GM23248 (cell line): ENCODE measurements at regions not wholly inside any gene's neighbourhood (a gene's known extent, or its start where the extent isn't known, plus 50 kb on each side); places are given as distances from the start of the nearest gene placed in this dataset.
A peak's percentile ranks its signal among the peaks of the same experiment; 100 is the strongest.

Experiments
- DNase-seq: peaks from one replicate; pipeline ENCODE4 v3.0.0-alpha.2; 2015
- H2AFZ ChIP-seq: fragments of 200-600 bp; sonication (generic); 2 replicates; pipeline ENCODE4 v1.6.1; 2016; ENCODE audit warnings: antibody characterized with exemption
- H3F3A ChIP-seq: fragments of 200-600 bp; sonication (generic); 2 replicates; pipeline ENCODE4 v1.6.1; 2016; ENCODE audit warnings: mild to moderate bottlenecking, antibody characterized with exemption, mixed run types; ENCODE audit not compliant: insufficient read depth
- H3K27ac ChIP-seq: fragments of 200-600 bp; sonication (generic); 2 replicates; pipeline ENCODE4 v1.5.1; 2016; ENCODE audit warnings: mild to moderate bottlenecking
- H3K27me3 ChIP-seq: fragments of 200-600 bp; sonication (generic); replicated peaks from 2 replicates; pipeline ENCODE4 v1.6.1; 2016; ENCODE audit warnings: mild to moderate bottlenecking; ENCODE audit not compliant: insufficient read depth
- H3K36me3 ChIP-seq: fragments of 200-600 bp; sonication (generic); 2 replicates; pipeline ENCODE4 v1.6.1; 2016; ENCODE audit warnings: low read depth, mild to moderate bottlenecking
- H3K4me1 ChIP-seq: fragments of 200-600 bp; sonication (generic); 2 replicates; pipeline ENCODE4 v1.6.1; 2016; ENCODE audit warnings: mild to moderate bottlenecking; ENCODE audit not compliant: insufficient read depth
- H3K4me2 ChIP-seq: fragments of 200-600 bp; sonication (generic); one replicate; pipeline ENCODE4 v1.6.1; 2016; ENCODE audit warnings: mild to moderate bottlenecking; ENCODE audit not compliant: unreplicated experiment
- H3K4me3 ChIP-seq: fragments of 200-600 bp; sonication (generic); 2 replicates; pipeline ENCODE4 v1.5.1; 2016; ENCODE audit warnings: mild to moderate bottlenecking
- H3K79me2 ChIP-seq: fragments of 200-600 bp; sonication (generic); 2 replicates; pipeline ENCODE4 v1.6.1; 2016; ENCODE audit warnings: mild to moderate bottlenecking; ENCODE audit not compliant: insufficient read depth
- H3K9ac ChIP-seq: fragments of 200-600 bp; sonication (generic); 2 replicates; pipeline ENCODE4 v1.6.1; 2016; ENCODE audit warnings: mild to moderate bottlenecking
- H3K9me2 ChIP-seq: fragments of 200-600 bp; sonication (generic); 2 replicates; pipeline ENCODE4 v1.6.1; 2016; ENCODE audit warnings: mixed run types, mild to moderate bottlenecking, moderate library complexity; ENCODE audit not compliant: insufficient read depth
- H3K9me3 ChIP-seq: fragments of 200-600 bp; sonication (generic); one replicate; pipeline ENCODE4 v1.6.1; 2017; ENCODE audit warnings: low read depth
- H4K20me1 ChIP-seq: fragments of 200-600 bp; sonication (generic); 2 replicates; pipeline ENCODE4 v1.6.0; 2016; ENCODE audit not compliant: insufficient read depth
- EZH2 ChIP-seq: fragments of 200-600 bp; sonication (generic); IDR thresholded peaks from 2 replicates; pipeline ENCODE4 v1.6.1; 2018; ENCODE audit warnings: antibody characterized with exemption, mild to moderate bottlenecking; ENCODE audit not compliant: insufficient read depth, poor library complexity, severe bottlenecking
- EZH2phosphoT487 ChIP-seq: fragments of 200-600 bp; sonication (generic); IDR thresholded peaks from 2 replicates; pipeline ENCODE4 v1.6.1; 2018; ENCODE audit warnings: antibody characterized with exemption, moderate library complexity, mild to moderate bottlenecking, low read depth; ENCODE audit not compliant: insufficient read depth
- WGBS, 2 experiments: methylation state at CpG; one replicate each; pipeline ENCODE4 v1.1.6; 2015 to 2017; ENCODE audit warnings: low lambda C conversion rate in 2 of 2, low coverage in 1 of 2; ENCODE audit errors: missing lambda C conversion rate in 2 of 2; 5-methylcytosine and 5-hydroxymethylcytosine counted together
- in situ Hi-C: fragments of 300-500 bp; cut with MboI; formaldehyde crosslinking; loops from 2 replicates; pipeline ENCODE4 v1.15.0; 2020

DNA sequence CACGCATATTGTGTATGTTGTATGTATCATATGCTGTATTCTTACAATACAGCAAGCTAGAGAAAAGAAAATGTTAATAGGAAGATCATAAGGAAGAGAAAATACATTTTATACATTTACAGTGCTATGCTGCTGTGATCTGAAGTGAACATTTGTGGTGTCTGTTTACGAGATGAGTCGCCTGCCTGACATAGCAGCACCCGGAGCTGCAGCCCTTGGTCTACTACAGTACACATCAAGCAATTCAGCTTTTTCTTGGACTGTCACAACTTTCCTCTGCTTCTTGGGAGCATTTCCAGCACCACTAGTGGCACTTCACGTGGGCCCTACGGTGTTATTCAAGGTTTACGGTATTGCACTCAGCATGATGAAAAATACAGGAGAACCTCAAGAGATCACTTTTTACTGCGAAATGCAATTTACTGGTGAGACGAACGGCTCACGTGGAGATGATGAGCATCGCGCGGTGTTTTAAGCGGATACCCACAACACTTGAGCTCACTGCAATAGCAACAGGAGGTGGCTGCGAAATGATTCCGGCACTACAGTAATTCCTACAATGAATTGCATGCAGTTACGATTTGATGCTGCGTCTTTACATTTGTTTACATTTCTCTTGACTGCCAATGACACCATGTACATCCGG is 308.4 kb downstream of the FGF9 start:
- H3K9me3 ChIP-seq = no peaks in the 10 kb centered on the region
- WGBS, 2 experiments = 69 to 73% methylated on average over 20 of the region's 20 CpGs
- H2AFZ ChIP-seq = no peak overlapping the region
- H3K4me1 ChIP-seq = no peaks in the 10 kb centered on the region
- DNase-seq = peak; percentile 43
- no peak overlapping the region for H3K4me3 ChIP-seq
- no peaks in the 10 kb centered on the region for H3K36me3 ChIP-seq
- H3K9ac ChIP-seq = no peak overlapping the region
- H3K27me3 ChIP-seq = no peaks in the 10 kb centered on the region
- in situ Hi-C loops = no loop called here
- no peaks in the 10 kb centered on the region for H3F3A ChIP-seq
- H3K79me2 ChIP-seq = no peaks in the 10 kb centered on the region
- H4K20me1 ChIP-seq = no peaks in the 10 kb centered on the region
- H3K4me2 ChIP-seq = no peak overlapping the region
- no peak overlapping the region for H3K27ac ChIP-seq
- H3K9me2 ChIP-seq = no peaks in the 10 kb centered on the region
- TF ChIP-seq EZH2 (no peak), EZH2phosphoT487 (no peak)

DNA sequence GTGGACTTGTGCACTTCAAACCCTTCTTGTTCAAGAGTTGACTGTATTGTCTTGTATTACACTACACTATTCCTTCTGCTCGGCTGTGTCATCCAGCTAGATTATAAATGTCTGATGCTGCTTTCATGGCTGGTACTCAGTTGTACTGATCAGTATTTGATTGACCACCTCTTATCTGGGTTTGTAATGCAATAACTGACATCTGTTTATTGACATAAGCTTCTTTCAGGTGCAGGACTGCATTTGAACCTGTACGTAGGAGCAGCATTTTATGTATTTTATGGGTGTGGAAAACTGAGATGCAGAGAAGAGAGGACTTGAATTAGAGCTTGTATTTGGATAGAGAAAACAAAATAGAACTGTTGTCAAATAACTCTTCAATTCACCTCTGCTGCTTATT is 309.2 kb downstream of the FGF9 start:
- no peak for DNase-seq
- Histone ChIP-seq H3F3A (no peaks in the 10 kb centered on the region), H3K79me2 (no peaks in the 10 kb centered on the region), H3K27ac (no peak overlapping the region), H3K4me1 (no peaks in the 10 kb centered on the region), H2AFZ (no peak overlapping the region), H3K9ac (no peak overlapping the region), H3K9me2 (no peaks in the 10 kb centered on the region), H3K9me3 (no peaks in the 10 kb centered on the region), H3K36me3 (no peaks in the 10 kb centered on the region), H3K4me2 (no peak overlapping the region), H4K20me1 (no peaks in the 10 kb centered on the region), H3K4me3 (no peak overlapping the region), H3K27me3 (no peaks in the 10 kb centered on the region)
- TF ChIP-seq EZH2phosphoT487 = no peak
- TF ChIP-seq EZH2 = no peak
- 49 to 61% methylated on average over 2 of the region's 2 CpGs for WGBS, 2 experiments
- in situ Hi-C loops = no loop called here

DNA sequence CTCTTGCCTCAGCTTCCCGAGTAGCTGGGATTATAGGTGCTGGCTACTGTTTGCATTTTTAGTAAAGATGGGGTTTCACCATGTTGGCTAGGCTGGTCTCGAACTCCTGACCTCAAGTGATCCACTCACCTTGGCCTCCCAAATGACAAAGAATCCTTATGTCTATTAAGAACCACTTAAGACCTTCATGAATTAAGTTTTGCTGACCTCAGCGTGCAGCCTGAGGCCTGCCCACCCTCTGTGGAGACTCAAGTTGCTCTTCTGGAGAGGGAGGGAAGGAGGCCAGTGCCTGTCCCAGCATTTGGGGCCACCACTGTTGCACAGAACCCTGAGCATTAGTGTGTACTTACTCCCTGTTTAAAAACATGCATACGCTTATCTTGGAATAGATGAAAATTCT is 313.3 kb downstream of the FGF9 start:
- DNase-seq = no peak
- Histone ChIP-seq H3K79me2 (no peaks in the 10 kb centered on the region), H3K36me3 (no peaks in the 10 kb centered on the region), H3F3A (no peaks in the 10 kb centered on the region), H4K20me1 (no peaks in the 10 kb centered on the region), H3K9me3 (no peaks in the 10 kb centered on the region), H3K4me1 (no peaks in the 10 kb centered on the region), H3K27ac (no peak overlapping the region), H3K27me3 (no peaks in the 10 kb centered on the region), H3K4me3 (no peak overlapping the region), H3K9me2 (no peaks in the 10 kb centered on the region), H3K9ac (no peak overlapping the region), H2AFZ (no peak overlapping the region), H3K4me2 (no peak overlapping the region)
- WGBS, 2 experiments = 49 to 50% methylated on average over 4 of the region's 4 CpGs
- in situ Hi-C loops = no loop called here
- no peak for TF ChIP-seq EZH2
- TF ChIP-seq EZH2phosphoT487 = no peak

DNA sequence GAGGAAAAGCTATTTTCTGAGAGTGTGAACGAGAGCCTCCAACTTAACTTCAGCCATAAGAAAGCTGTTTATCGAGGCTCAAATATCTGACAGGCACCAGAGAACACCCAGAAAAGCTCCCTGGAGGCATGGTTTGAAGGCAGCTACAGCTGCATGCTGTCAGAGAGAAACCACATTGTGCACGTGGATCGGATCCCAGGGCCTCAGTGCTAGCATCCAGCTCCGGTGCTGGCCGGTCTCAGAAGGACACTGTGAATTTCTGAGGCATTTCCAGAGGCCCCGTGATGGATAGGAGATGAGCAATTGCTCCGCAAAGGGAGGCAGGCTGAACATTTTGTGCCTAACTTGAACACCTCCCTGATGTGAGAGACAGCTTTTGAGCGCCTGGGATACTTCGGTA is 315.7 kb downstream of the FGF9 start:
- Histone ChIP-seq H3K79me2 (no peaks in the 10 kb centered on the region), H3K4me2 (no peak overlapping the region), H3F3A (no peaks in the 10 kb centered on the region), H4K20me1 (no peaks in the 10 kb centered on the region), H3K36me3 (no peaks in the 10 kb centered on the region), H3K27me3 (no peaks in the 10 kb centered on the region), H3K4me1 (no peaks in the 10 kb centered on the region), H3K9me3 (no peaks in the 10 kb centered on the region), H3K9ac (no peak overlapping the region), H3K4me3 (no peak overlapping the region), H3K27ac (no peak overlapping the region), H2AFZ (no peak overlapping the region), H3K9me2 (no peaks in the 10 kb centered on the region)
- in situ Hi-C loops = no loop called here
- WGBS, 2 experiments = 31 to 34% methylated on average over 10 of the region's 10 CpGs
- DNase-seq = peak; percentile 20
- TF ChIP-seq EZH2phosphoT487 (no peak), EZH2 (no peak)

DNA sequence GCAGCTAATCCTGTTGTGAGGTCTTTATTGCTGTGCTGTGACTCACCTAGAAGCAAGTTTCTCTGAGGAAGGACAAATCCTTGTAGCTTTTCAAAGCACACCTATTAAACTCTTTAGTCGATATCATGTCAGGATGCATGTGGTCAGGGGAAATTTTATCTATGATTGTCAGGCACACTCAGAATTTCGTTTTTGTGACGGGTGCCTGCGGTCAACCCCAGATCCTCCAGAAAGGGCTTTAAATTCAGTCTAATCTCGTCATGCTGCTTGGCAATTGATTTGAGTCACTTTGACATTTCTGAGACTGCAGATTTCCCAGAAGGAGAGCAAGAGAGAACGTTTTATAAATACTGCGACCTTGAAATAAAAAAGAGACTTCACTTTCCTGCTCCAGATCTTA is 316.9 kb downstream of the FGF9 start:
- no peaks in the 10 kb centered on the region for H3F3A ChIP-seq
- H3K9ac ChIP-seq = no peak overlapping the region
- 61% methylated on average over 7 of the region's 7 CpGs for WGBS, 2 experiments
- TF ChIP-seq EZH2 = no peak
- no peak for TF ChIP-seq EZH2phosphoT487
- no peaks in the 10 kb centered on the region for H3K9me2 ChIP-seq
- H2AFZ ChIP-seq = no peak overlapping the region
- H3K27me3 ChIP-seq = no peaks in the 10 kb centered on the region
- no peak overlapping the region for H3K4me2 ChIP-seq
- no peaks in the 10 kb centered on the region for H4K20me1 ChIP-seq
- no peak overlapping the region for H3K27ac ChIP-seq
- no peaks in the 10 kb centered on the region for H3K4me1 ChIP-seq
- DNase-seq = no peak
- H3K36me3 ChIP-seq = no peaks in the 10 kb centered on the region
- no peaks in the 10 kb centered on the region for H3K79me2 ChIP-seq
- in situ Hi-C loops = no loop called here
- H3K9me3 ChIP-seq = no peaks in the 10 kb centered on the region
- H3K4me3 ChIP-seq = no peak overlapping the region
